ENCODE measurements at regions not wholly inside any gene's neighbourhood (a gene's known extent, or its start where the extent isn't known, plus 50 kb on each side); places are given as distances from the start of the nearest gene placed in this dataset.
"Not testable (repeated sequence)": the region's sequence is repeated elsewhere in the genome, so short reads cannot be mapped to it uniquely, and the experiment has no call there.

DNA sequence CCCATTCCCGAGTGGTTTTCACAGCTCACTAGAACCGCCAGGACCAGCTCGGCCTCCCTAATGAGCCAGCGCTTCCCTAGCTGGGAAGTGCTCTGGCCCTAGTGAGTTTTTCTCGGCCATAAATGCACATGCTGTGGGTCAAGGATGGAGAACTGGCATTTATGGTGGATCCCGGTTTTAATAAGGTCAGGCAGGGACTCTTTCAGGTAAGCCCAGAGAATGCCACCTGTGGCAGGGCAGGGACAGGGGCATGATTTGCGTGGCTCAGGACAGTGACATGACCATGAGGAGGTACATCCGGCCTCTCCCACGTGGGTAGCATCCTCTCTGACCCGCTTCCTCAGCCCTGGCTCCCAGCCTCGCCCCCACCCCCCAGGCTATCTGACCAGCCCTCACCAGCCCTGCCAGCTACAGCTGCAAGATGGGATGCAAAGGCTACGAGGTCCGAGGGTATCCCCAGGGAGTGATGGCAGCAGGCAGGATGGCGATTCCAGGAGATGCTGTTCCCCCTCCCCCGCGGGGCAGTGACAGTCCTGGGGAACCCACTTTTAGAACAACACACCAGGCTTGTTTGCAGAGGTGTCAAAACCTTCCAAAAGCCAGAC, 60.3 kb upstream of the ADAMTS2 start:
- intact Hi-C loops (cut with DNase I; ENCODE audit: low total_unique reads), result no loop called here
- Histone ChIP-seq H3K36me3 (ENCODE audit: low read depth, missing control alignments) (no peaks in the 10 kb centered on the region), H3K9me3 (no peaks in the 10 kb centered on the region), H3K27me3 (no peaks in the 10 kb centered on the region), H3K4me1 (peaks cover 14% of the 10 kb centered on the region), H3K27ac (no peak overlapping the region), H3K4me3 (no peak overlapping the region)
- DNase-seq, result no peak
- WGBS, 2 donors, result 81 to 85% methylated on average over 12 to 16 of the region's 16 CpGs
- no peak for TF ChIP-seq POLR2A (IDR thresholded peaks at IDR 0.05)
- TF ChIP-seq, protein P1, sequence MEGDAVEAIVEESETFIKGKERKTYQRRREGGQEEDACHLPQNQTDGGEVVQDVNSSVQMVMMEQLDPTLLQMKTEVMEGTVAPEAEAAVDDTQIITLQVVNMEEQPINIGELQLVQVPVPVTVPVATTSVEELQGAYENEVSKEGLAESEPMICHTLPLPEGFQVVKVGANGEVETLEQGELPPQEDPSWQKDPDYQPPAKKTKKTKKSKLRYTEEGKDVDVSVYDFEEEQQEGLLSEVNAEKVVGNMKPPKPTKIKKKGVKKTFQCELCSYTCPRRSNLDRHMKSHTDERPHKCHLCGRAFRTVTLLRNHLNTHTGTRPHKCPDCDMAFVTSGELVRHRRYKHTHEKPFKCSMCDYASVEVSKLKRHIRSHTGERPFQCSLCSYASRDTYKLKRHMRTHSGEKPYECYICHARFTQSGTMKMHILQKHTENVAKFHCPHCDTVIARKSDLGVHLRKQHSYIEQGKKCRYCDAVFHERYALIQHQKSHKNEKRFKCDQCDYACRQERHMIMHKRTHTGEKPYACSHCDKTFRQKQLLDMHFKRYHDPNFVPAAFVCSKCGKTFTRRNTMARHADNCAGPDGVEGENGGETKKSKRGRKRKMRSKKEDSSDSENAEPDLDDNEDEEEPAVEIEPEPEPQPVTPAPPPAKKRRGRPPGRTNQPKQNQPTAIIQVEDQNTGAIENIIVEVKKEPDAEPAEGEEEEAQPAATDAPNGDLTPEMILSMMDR (IDR thresholded peaks at IDR 0.05), result no peak

- peaks cover 14% of the 10 kb centered on the region for H3K4me1 ChIP-seq
- DNase-seq, result no peak
- no peaks in the 10 kb centered on the region for H3K27me3 ChIP-seq
- no peak overlapping the region for H3K27ac ChIP-seq
- no peak for TF ChIP-seq POLR2A (IDR thresholded peaks at IDR 0.05)
- TF ChIP-seq, protein P1 (IDR thresholded peaks at IDR 0.05), result no peak
- H3K4me3 ChIP-seq, result no peak overlapping the region
- intact Hi-C loops (cut with DNase I; ENCODE audit: low total_unique reads), result no loop called here
- no peaks in the 10 kb centered on the region for H3K9me3 ChIP-seq
- 92 to 98% methylated on average over 2 of the region's 2 CpGs for WGBS, 2 donors
- H3K36me3 ChIP-seq (ENCODE audit: low read depth, missing control alignments), result no peaks in the 10 kb centered on the region
These were observed 59.8 kb upstream of the ADAMTS2 start for GRCh38 chr5:179405054-179405416.

GRCh38 chr5:179404321-179405053, 59.2 kb upstream of the ADAMTS2 start:
- DNase-seq, result peak; percentile 55
- no peaks in the 10 kb centered on the region for H3K36me3 ChIP-seq (ENCODE audit: low read depth, missing control alignments)
- 82 to 93% methylated on average over 5 to 6 of the region's 6 CpGs for WGBS, 2 donors
- no peak overlapping the region for H3K27ac ChIP-seq
- intact Hi-C loops (cut with DNase I; ENCODE audit: low total_unique reads), result no loop called here
- TF ChIP-seq, protein P1 (IDR thresholded peaks at IDR 0.05), result peak in 1 of 3 experiments; percentile 14
- no peak for TF ChIP-seq POLR2A (IDR thresholded peaks at IDR 0.05)
- H3K4me3 ChIP-seq, result no peak overlapping the region
- H3K9me3 ChIP-seq, result no peaks in the 10 kb centered on the region
- H3K27me3 ChIP-seq, result no peaks in the 10 kb centered on the region
- peaks cover 14% of the 10 kb centered on the region for H3K4me1 ChIP-seq

- H3K27ac ChIP-seq, result no peak overlapping the region
- no peak for DNase-seq
- H3K4me3 ChIP-seq, result no peak overlapping the region
- no peaks in the 10 kb centered on the region for H3K36me3 ChIP-seq (ENCODE audit: low read depth, missing control alignments)
- peaks cover 14% of the 10 kb centered on the region for H3K4me1 ChIP-seq
- 66 to 85% methylated on average over 5 to 6 of the region's 6 CpGs for WGBS, 2 donors
- H3K27me3 ChIP-seq, result no peaks in the 10 kb centered on the region
- TF ChIP-seq POLR2A (IDR thresholded peaks at IDR 0.05), result no peak
- TF ChIP-seq, protein P1 (IDR thresholded peaks at IDR 0.05), result no peak
- no peaks in the 10 kb centered on the region for H3K9me3 ChIP-seq
- intact Hi-C loops (cut with DNase I; ENCODE audit: low total_unique reads), result no loop called here
These were observed 58.3 kb upstream of the ADAMTS2 start for GRCh38 chr5:179403426-179404147.

GRCh38 chr5:179400435-179400834, 55.2 kb upstream of the ADAMTS2 start:
- H3K27ac ChIP-seq; H3K36me3 ChIP-seq (ENCODE audit: low read depth, missing control alignments); H3K4me3 ChIP-seq; H3K4me1 ChIP-seq; DNase-seq; H3K27me3 ChIP-seq; intact Hi-C loops (cut with DNase I; ENCODE audit: low total_unique reads); H3K9me3 ChIP-seq: not testable (repeated sequence)
- WGBS, 2 donors, result 84 to 86% methylated on average over 2 of the region's 2 CpGs
